LNCAP (cell line): ENCODE measurements at regions not wholly inside any gene's neighbourhood (a gene's known extent, or its start where the extent isn't known, plus 50 kb on each side); places are given as distances from the start of the nearest gene placed in this dataset.

Source experiments
- CTCF ChIP-seq: fragments of 450-650 bp; IDR thresholded peaks from 2 replicates; pipeline ENCODE4 v1.5.1; 2017; ENCODE audit warnings: mild to moderate bottlenecking

GRCh38 chr14:21941885-21942284 lies 268.3 kb upstream of the OR4E1 start:
- no peak for TF ChIP-seq CTCF

GRCh38 chr14:21940887-21941856 lies 267.6 kb upstream of the OR4E1 start:
- TF ChIP-seq CTCF: peak; percentile 65

GRCh38 chr14:21939836-21940235 lies 266.2 kb upstream of the OR4E1 start:
- no peak for TF ChIP-seq CTCF

- no peak for TF ChIP-seq CTCF
Observed at GRCh38 chr14:21937996-21938395, 264.4 kb upstream of the OR4E1 start.

GRCh38 chr14:21933681-21934080 lies 260.1 kb upstream of the OR4E1 start:
- peak; percentile 37; the same call in 1 of the 2 replicates for TF ChIP-seq CTCF

- no peak for TF ChIP-seq CTCF
Observed at GRCh38 chr14:21924479-21924878, 250.9 kb upstream of the OR4E1 start.

GRCh38 chr14:21923820-21924219 lies 250.2 kb upstream of the OR4E1 start:
- TF ChIP-seq CTCF: no peak
